Endothelial cell of umbilical vein (primary cell): ENCODE measurements at regions not wholly inside any gene's neighbourhood (a gene's known extent, or its start where the extent isn't known, plus 50 kb on each side); places are given as distances from the start of the nearest gene placed in this dataset.

Experiments
- EZH2 ChIP-seq: IDR thresholded peaks from 2 replicates; pipeline ENCODE4 v1.6.1; 2012; ENCODE audit warnings: borderline replicate concordance, low read depth, mild to moderate bottlenecking, moderate library complexity, low read length, inconsistent platforms; ENCODE audit not compliant: severe bottlenecking
- MYC ChIP-seq: IDR thresholded peaks from one replicate; pipeline ENCODE4 v1.6.1; 2011; ENCODE audit warnings: mild to moderate bottlenecking, low read depth, low read length
- POLR2AphosphoS5 ChIP-seq: IDR thresholded peaks from 2 replicates; pipeline ENCODE4 v1.6.1; 2012; ENCODE audit warnings: low read depth, mild to moderate bottlenecking, control low read depth, low read length, moderate library complexity; ENCODE audit not compliant: insufficient read depth
- TF ChIP-seq, protein P1 (sequence below): IDR thresholded peaks from 2 replicates; pipeline ENCODE4 v1.6.1; 2011; ENCODE audit not compliant: insufficient read depth, insufficient read length
- TF ChIP-seq, protein P2 (sequence below), 2 donors: IDR thresholded peaks; 1 replicate in 1 of 2; 2 replicates in 1 of 2; pipeline ENCODE4 v1.5.1; 2011; ENCODE audit warnings: low read length in 2 of 2, mild to moderate bottlenecking in 2 of 2, moderate library complexity in 2 of 2, control low read depth in 1 of 2, inconsistent platforms in 1 of 2, low read depth in 1 of 2; ENCODE audit not compliant: insufficient read depth in 1 of 2; ENCODE audit errors: extremely low read depth in 1 of 2

DNA sequence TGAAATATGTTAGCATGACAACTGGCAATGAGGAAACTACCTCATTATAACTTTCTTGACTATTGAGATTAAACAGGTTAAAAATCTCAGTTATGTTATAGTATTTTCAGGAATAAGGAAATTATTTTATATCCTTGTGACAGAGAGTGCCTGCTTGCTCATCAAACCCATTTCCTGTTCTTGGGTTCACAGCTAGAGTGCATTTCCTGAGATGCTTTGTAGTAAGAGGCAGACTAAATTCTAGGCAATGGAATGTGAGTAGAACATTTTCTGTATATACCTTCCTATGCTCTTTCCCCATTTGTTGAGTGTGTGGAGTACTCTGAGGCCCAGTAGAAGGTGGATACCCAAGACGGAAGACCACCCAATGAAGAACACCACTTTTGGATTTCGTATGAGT, 96.9 kb upstream of the CASK start:
- TF ChIP-seq, protein P1, sequence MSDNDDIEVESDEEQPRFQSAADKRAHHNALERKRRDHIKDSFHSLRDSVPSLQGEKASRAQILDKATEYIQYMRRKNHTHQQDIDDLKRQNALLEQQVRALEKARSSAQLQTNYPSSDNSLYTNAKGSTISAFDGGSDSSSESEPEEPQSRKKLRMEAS = no peak
- TF ChIP-seq, protein P2, sequence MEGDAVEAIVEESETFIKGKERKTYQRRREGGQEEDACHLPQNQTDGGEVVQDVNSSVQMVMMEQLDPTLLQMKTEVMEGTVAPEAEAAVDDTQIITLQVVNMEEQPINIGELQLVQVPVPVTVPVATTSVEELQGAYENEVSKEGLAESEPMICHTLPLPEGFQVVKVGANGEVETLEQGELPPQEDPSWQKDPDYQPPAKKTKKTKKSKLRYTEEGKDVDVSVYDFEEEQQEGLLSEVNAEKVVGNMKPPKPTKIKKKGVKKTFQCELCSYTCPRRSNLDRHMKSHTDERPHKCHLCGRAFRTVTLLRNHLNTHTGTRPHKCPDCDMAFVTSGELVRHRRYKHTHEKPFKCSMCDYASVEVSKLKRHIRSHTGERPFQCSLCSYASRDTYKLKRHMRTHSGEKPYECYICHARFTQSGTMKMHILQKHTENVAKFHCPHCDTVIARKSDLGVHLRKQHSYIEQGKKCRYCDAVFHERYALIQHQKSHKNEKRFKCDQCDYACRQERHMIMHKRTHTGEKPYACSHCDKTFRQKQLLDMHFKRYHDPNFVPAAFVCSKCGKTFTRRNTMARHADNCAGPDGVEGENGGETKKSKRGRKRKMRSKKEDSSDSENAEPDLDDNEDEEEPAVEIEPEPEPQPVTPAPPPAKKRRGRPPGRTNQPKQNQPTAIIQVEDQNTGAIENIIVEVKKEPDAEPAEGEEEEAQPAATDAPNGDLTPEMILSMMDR (IDR thresholded peaks at IDR 0.05; ENCODE audit: extremely low read depth in 1 of 2, insufficient read depth in 1 of 2, low read depth in 1 of 2, low read length in 2 of 2) = no peak
- TF ChIP-seq EZH2 = no peak
- no peak for TF ChIP-seq POLR2AphosphoS5
- no peak for TF ChIP-seq MYC
